ENCODE measurements at regions not wholly inside any gene's neighbourhood (a gene's known extent, or its start where the extent isn't known, plus 50 kb on each side); places are given as distances from the start of the nearest gene placed in this dataset.
"Not testable (repeated sequence)": the region's sequence is repeated elsewhere in the genome, so short reads cannot be mapped to it uniquely, and the experiment has no call there.

GRCh38 chr13:39893808-39894207, 238.3 kb downstream of the COG6 start:
- no peak for DNase-seq (ENCODE audit: low read depth, low spot score)

GRCh38 chr13:39894586-39894985, 239.1 kb downstream of the COG6 start:
- no peak for DNase-seq (ENCODE audit: low read depth, low spot score)

DNA sequence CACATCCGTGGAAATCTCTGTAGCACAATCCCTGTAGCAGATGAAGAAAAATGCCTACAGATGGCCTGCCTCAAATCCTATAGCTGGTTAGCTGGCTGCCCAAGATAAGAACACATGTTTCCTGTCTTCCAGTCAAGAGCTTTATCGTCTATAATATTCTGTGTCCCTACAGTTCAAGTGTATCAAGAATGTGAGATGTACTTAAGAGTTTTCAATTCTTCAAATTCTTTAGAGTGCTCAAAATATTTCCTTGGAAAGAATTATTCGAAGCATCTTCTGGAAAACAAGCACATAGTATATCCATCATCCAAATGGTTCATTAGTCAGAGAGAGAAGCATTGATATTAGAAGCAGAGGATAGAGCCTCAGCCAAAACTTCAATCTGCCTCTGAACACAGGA, 239.8 kb downstream of the COG6 start:
- no peak for DNase-seq (ENCODE audit: low read depth, low spot score)

- DNase-seq (ENCODE audit: low read depth, low spot score) = no peak
These were observed 242.2 kb downstream of the COG6 start for GRCh38 chr13:39897636-39898035.

GRCh38 chr13:39900106-39900750, 244.8 kb downstream of the COG6 start:
- no peak for DNase-seq (ENCODE audit: low read depth, low spot score)

GRCh38 chr13:39904959-39905358, 249.5 kb downstream of the COG6 start:
- DNase-seq (ENCODE audit: low read depth, low spot score) = no peak

DNA sequence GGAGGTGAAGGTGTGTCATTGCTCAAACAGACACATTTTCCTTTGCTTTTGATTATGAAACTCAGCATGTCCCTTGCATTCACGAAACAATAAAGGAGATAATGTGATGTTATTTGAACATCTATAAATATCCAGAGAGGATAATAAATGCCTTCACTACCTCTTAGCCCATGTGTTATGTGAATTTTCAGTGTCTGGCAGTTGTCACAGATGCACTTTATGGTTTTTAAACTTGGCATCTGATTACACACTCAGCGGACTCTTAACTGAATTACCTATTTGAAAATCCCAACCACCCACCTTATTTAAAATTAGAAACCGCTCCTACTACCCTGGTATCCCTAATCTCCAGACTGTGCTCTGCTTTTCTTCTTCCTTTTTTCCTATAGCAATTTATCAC, 254.2 kb downstream of the COG6 start:
- DNase-seq (ENCODE audit: low read depth, low spot score) = no peak

DNA sequence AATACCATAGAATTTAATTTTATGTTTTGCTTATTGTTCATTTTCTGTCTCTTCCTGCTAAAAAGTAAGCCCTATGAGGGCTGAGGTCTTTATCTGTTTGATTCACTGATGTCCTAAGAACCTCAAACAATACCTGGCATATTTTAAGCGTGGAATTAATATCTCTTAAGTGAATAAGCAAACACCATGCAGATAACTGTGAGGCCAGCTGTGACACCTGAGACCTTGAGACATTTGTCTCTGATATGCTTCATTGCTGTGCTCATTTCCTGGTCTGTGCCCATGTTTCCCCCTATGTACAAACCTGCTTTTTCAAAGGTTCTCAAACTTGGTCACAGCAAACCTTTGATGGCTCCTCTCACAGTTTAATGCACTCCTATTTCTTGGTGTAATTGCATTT, 254.6 kb downstream of the COG6 start:
- DNase-seq (ENCODE audit: low read depth, low spot score) = no peak

GRCh38 chr13:39910833-39911232, 255.4 kb downstream of the COG6 start:
- DNase-seq (ENCODE audit: low read depth, low spot score) = no peak

DNA sequence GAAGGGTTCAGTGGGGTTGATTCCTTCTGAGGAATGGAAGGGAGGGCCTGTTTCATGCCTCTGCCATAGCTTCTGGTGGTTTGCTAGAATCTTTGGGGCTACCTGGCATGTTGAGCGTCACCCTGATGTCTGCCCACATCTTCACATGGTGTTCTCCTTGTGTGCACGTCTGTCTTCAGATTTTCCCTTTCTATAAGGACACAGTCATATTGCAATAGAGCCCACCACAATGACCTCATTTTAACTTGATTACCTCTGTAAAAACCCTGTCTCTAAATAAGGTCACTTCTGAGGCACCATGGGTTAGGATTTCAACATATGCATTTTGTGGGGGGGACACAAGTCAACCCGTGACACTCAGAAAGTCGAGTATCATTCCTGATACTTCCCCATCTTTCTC, 257.9 kb downstream of the COG6 start:
- DNase-seq (ENCODE audit: low read depth, low spot score) = no peak

GRCh38 chr13:39913928-39914327, 258.5 kb downstream of the COG6 start:
- no peak for DNase-seq (ENCODE audit: low read depth, low spot score)

- no peak for DNase-seq (ENCODE audit: low read depth, low spot score)
These were observed 260.0 kb downstream of the COG6 start for GRCh38 chr13:39915418-39915817.

GRCh38 chr13:39916330-39916729, 260.9 kb downstream of the COG6 start:
- no peak for DNase-seq (ENCODE audit: low read depth, low spot score)

GRCh38 chr13:39918620-39919236, 263.3 kb downstream of the COG6 start:
- no peak for DNase-seq (ENCODE audit: low read depth, low spot score)

DNA sequence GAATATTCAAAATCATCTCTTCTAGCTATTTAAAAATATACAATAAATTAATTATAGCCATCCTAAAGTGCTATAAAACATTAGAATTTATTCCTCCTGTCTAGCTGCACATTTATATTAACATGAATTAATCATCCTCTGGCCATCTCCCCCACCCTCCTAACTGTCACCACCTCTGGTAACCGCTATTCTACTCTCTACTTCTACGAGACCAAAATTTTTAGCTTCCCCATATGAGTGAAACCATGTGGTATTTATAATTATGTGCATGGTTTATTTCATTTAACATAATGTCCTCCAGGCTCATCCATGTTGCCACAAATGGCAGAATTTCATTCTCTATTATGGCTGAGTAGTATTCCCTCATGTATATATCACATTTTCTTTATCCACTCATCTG, 265.2 kb downstream of the COG6 start:
- DNase-seq (ENCODE audit: low read depth, low spot score) = no peak

- no peak for DNase-seq (ENCODE audit: low read depth, low spot score)
These were observed 270.9 kb downstream of the COG6 start for GRCh38 chr13:39926345-39926744.

DNA sequence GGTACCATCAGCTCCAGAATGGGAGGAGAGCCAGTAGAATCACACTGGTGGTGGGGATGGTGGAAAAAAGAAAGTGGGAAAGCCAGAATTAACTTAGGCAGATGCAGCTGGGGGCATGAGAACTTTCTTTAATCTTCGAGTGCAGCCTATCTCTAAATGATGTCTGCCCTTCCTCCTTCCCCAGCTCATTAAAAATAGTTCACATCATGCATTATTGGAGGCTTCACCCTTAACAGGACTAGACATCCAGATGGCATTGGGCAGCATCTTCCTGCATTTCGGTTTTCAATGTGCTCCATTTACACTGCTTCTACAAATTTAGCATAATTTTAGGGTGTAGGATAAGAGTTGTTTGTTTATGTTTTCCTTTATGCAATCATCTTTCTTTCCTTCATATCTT, 272.8 kb downstream of the COG6 start:
- no peak for DNase-seq (ENCODE audit: low read depth, low spot score)

GRCh38 chr13:39929583-39929982, 274.1 kb downstream of the COG6 start:
- no peak for DNase-seq (ENCODE audit: low read depth, low spot score)

DNA sequence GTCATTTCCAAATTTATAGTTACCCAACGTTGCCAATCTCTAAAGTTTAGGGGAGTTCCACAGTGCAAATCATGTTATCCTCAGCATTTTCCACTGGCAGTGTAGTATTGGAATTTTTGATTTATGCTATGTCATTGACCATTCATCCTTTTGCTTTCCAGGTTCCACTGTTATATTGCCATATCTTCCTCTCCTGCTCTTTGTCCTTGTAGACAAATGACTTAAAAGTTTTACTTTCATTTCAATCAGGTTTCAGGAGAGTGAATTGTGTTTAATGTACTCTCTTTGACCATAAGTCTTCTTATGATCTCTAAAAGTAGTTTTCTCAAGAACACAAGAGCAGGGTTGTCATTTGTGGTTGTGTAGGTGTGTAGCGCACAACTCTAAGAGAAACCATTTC, 274.6 kb downstream of the COG6 start:
- no peak for DNase-seq (ENCODE audit: low read depth, low spot score)

GRCh38 chr13:39930544-39931444, 275.3 kb downstream of the COG6 start:
- no peak for DNase-seq (ENCODE audit: low read depth, low spot score)

- DNase-seq (ENCODE audit: low read depth, low spot score) = no peak
These were observed 276.0 kb downstream of the COG6 start for GRCh38 chr13:39931505-39931904.

DNA sequence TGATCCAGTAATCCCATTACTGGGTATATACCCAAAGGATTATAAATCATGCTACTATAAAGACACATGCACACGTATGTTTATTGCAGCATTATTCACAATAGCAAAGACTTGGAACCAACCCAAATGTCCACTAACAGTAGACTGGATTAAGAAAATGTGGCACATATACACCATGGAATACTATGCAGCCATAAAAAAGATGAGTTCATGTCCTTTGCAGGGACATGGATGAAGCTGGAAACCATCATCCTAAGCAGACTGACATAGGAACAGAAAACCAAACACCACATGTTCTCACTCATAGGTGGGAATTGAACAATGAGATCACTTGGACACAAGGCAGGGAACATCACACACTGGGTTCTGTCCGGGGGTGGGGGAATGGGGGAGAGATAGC, 277.1 kb downstream of the COG6 start:
- DNase-seq (ENCODE audit: low read depth, low spot score) = not testable (repeated sequence)

DNA sequence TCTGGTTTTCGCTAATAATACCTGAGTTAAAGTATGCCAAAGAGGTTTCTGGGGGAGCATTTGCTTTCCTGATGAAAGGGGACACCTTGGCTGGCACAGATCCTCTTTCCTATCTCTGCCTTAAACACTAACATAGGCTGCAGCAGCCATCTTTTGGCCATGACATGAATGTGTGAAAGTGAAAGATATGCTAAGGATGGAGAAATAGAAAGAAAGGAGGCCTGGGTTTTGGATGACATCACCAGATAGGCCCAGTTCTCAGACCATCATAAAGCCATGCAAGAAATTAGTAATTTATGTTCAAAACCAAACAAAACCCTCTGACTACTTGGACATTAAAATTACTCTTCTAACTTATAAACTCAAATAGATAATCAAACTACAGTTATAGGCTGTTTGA, 279.7 kb downstream of the COG6 start:
- DNase-seq (ENCODE audit: low read depth, low spot score) = no peak
